Fibroblast of lung (primary cell): ENCODE measurements at regions not wholly inside any gene's neighbourhood (a gene's known extent, or its start where the extent isn't known, plus 50 kb on each side); places are given as distances from the start of the nearest gene placed in this dataset.

Experiments used
- EZH2 ChIP-seq: IDR thresholded peaks from 2 replicates; pipeline ENCODE4 v1.5.1; 2012; ENCODE audit warnings: low read length, control low read depth, mild to moderate bottlenecking; ENCODE audit errors: missing control alignments
- TF ChIP-seq, protein P1 (sequence below), 2 donors: IDR thresholded peaks in 1 of 2; conservative IDR thresholded peaks in 1 of 2; 1 replicate in 1 of 2; 2 replicates in 1 of 2; pipeline ENCODE4 v1.5.1; 2011 to 2012; ENCODE audit warnings: low read length in 2 of 2, control low read depth in 1 of 2, inconsistent platforms in 1 of 2, low read depth in 1 of 2, mild to moderate bottlenecking in 1 of 2

DNA sequence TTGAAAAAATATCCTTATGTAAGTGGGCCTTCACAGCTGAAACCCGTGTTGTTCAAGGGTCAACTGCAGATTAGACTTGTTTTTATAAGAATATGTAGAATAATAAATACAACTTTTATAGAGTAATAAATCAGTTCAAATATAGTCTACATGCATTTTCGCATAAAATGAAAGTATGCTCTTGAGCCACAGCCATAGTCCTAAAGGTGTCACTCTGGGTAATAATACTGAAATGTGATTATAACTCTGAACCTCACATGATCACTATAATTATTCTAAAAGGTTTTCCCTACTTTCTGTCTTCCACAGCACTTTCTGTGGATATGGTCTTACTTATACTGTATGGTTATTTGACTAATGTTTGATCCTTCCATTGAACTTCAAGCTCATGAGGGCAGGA lies 185.8 kb downstream of the SLC6A15 start:
- TF ChIP-seq, protein P1, sequence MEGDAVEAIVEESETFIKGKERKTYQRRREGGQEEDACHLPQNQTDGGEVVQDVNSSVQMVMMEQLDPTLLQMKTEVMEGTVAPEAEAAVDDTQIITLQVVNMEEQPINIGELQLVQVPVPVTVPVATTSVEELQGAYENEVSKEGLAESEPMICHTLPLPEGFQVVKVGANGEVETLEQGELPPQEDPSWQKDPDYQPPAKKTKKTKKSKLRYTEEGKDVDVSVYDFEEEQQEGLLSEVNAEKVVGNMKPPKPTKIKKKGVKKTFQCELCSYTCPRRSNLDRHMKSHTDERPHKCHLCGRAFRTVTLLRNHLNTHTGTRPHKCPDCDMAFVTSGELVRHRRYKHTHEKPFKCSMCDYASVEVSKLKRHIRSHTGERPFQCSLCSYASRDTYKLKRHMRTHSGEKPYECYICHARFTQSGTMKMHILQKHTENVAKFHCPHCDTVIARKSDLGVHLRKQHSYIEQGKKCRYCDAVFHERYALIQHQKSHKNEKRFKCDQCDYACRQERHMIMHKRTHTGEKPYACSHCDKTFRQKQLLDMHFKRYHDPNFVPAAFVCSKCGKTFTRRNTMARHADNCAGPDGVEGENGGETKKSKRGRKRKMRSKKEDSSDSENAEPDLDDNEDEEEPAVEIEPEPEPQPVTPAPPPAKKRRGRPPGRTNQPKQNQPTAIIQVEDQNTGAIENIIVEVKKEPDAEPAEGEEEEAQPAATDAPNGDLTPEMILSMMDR (conservative IDR thresholded peaks at IDR 0.05 in 1 of 2, IDR thresholded peaks at IDR 0.05 in 1 of 2; ENCODE audit: low read depth in 1 of 2, low read length in 2 of 2) = no peak
- no peak for TF ChIP-seq EZH2
